GM12875 (cell line): ENCODE measurements at regions not wholly inside any gene's neighbourhood (a gene's known extent, or its start where the extent isn't known, plus 50 kb on each side); places are given as distances from the start of the nearest gene placed in this dataset.
"Not testable (repeated sequence)": the region's sequence is repeated elsewhere in the genome, so short reads cannot be mapped to it uniquely, and the experiment has no call there.

Experiments
- H3K4me3 ChIP-seq: one replicate; pipeline ENCODE4 v1.5.1; 2011; ENCODE audit warnings: low read depth, low read length, control low read depth
- TF ChIP-seq, protein P1 (sequence below): IDR thresholded peaks from 2 replicates; pipeline ENCODE4 v1.5.1; 2011; ENCODE audit warnings: low read depth, mild to moderate bottlenecking, control low read depth, inconsistent platforms, low read length, moderate library complexity, borderline replicate concordance; ENCODE audit not compliant: insufficient read depth

DNA sequence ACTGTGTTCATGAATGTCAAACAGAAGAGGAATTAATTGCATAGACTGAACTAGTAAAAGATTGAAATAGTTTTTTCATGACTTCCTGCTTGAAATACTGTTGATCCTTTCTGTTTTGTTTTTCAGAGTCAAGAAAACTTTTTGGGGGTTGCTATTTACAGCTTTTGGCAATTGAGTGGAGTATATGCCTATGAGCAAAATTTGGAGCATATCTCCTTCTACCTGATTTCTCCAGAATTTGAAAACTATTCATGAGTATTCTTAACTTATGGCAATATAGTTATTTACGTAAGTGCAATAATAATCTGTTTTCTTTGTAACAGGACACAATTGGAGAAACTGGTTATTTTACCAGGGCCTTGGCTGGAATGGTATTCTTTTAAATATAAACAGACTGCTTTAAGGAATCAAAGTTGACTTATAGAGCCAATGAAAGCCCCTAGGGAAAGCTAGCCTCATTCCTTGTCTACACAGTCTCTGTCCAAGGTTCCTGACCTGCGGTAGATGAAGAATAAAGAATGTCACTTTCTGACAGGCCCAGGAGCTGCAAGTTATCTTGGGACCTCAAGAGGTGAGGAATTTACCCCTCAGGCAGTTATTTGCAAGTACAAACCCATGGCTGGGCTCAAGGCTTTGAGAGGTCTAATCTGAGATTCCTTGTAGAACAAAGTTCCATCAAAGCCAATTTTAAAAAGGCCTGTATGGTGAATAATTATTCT lies 193.5 kb upstream of the NDUFV2 start:
- H3K4me3 ChIP-seq: no peak overlapping the region
- TF ChIP-seq, protein P1, sequence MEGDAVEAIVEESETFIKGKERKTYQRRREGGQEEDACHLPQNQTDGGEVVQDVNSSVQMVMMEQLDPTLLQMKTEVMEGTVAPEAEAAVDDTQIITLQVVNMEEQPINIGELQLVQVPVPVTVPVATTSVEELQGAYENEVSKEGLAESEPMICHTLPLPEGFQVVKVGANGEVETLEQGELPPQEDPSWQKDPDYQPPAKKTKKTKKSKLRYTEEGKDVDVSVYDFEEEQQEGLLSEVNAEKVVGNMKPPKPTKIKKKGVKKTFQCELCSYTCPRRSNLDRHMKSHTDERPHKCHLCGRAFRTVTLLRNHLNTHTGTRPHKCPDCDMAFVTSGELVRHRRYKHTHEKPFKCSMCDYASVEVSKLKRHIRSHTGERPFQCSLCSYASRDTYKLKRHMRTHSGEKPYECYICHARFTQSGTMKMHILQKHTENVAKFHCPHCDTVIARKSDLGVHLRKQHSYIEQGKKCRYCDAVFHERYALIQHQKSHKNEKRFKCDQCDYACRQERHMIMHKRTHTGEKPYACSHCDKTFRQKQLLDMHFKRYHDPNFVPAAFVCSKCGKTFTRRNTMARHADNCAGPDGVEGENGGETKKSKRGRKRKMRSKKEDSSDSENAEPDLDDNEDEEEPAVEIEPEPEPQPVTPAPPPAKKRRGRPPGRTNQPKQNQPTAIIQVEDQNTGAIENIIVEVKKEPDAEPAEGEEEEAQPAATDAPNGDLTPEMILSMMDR: no peak

DNA sequence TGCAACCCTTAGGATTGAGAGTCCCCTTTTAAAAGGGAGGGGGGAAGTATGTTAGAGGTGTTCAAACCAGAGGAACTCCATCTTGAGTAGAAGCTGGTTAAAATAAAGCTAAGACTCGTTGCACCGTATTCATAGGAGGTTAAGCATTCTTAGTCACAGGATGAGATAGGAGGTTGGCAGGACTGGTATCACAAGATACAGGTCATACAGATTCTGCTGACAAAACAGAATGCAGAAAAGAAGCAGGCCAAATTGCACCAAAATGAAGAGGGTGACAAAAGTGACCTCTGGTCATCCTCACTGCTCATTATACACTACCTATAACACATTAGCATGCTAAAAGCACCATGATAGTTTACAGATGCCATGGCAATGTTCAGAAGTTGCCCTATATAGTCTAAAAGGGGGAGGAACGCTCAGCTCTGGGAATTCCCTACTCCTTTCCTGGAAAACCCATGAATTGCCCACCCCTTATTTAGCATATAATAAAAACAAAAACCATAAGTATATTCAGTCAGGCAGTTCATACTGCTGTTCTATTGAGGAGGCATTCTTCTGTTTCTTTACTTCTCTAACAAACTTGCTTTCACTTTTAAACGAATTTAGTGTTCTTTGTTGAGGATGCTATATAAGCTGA lies 192.2 kb upstream of the NDUFV2 start:
- no peak overlapping the region for H3K4me3 ChIP-seq
- TF ChIP-seq, protein P1: no peak

DNA sequence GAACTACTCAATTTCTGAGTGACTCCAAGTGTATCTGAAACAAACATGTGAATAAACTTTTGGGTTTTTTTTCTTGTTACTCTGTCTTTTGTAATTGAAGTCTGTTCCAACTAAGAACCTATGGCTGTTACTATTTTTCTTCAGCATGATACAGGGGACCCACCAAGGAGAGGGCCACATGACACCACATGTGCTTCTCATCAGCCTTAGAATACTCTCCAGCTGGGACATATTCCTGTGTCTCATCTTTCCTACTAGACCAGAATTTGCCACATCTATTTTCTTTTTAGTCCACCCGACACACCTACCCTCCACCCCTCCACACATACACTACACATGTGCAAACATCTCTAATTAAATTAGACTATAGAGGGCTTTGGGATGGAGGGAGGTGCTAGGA lies 191.7 kb upstream of the NDUFV2 start:
- TF ChIP-seq, protein P1: no peak
- H3K4me3 ChIP-seq: no peak overlapping the region

DNA sequence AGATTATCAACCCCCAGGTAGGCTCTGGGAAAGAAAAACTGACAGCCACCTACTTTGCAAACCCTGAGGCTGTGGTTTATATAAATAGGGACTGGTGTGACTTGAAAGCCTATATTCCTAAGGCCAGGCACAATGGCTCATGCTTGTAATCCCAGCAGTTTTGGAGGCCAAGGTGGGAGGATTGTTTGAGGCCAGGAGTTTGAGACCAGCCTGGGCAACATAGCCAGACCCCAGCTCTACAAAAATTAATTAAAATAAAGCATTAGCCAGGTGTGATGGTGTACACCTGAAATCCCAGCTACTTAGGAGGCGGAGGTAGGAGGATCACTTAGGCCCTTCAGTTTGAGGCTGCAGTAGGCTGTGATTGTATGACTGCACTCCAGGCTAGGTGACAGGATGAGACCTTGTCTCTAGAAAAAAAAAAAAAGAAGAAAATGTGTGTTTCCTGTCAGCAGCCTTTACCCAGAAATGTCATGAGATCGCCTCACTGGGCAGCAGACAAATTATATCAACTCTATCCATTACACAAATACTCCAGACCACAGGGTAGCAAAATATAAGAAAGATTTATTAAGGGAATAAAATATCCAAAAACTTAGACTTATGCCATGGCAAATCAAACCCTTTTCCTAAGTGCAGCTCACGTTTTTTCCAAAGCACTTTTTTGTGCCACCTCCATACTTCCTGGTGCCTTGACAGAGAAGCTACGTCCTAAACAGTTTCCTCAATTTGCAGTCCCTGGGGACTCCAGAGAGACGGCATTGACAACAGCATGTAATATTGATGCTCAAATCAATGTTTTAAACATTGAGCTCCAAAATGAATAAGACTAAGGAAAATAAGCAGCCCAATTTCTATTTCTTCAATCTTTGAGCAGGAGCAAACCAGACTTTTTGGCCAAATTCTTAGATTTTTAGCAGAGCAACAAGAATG lies 190.8 kb upstream of the NDUFV2 start:
- no peak overlapping the region for H3K4me3 ChIP-seq
- TF ChIP-seq, protein P1: no peak

DNA sequence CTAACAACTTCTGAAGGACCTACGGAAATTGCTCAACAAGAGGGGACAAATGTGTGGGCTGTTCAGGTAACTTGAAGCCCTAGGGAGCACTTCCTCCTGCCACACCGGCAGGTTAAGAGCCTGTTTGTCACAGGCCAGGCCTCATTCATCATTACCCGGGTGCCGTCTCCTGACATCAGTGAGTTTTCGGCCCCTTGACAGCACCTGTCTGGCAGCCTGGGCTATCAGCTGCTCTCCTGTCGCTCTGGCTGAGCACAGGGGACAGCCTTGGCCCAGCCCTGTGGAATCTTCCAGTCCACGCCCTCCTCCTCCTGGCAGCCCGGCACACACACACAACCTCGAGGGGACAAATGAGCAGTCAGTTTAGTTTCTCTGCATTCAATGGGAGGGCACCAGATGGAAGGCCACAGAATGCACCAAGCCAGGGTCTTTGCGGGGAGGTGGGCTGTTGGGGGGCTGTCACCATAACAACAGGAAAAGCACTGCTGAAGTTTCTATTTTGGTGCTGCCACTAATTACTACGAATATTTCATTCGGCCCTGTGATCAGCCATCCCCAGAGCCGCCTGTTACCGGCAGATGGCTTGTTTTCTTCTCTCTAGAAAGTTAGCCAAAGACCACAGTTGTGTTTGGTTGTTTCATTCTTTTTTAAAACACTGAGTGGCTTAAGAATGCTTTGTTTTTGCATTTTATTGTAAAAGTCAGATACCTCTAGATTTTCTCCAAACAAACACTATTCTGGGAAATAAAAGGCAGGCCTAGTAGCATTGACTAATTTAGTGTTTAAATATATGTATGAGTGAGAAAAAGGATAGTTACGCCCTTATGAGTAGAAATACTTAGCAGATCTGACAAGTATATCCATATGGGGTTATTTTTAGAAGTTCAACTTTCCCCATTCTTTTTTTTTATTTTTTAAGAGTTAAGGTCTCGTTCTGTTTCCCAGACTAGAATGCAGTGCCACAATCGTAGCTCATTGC lies 189.9 kb upstream of the NDUFV2 start:
- peak overlapping the region; percentile 15 for H3K4me3 ChIP-seq
- TF ChIP-seq, protein P1: no peak

DNA sequence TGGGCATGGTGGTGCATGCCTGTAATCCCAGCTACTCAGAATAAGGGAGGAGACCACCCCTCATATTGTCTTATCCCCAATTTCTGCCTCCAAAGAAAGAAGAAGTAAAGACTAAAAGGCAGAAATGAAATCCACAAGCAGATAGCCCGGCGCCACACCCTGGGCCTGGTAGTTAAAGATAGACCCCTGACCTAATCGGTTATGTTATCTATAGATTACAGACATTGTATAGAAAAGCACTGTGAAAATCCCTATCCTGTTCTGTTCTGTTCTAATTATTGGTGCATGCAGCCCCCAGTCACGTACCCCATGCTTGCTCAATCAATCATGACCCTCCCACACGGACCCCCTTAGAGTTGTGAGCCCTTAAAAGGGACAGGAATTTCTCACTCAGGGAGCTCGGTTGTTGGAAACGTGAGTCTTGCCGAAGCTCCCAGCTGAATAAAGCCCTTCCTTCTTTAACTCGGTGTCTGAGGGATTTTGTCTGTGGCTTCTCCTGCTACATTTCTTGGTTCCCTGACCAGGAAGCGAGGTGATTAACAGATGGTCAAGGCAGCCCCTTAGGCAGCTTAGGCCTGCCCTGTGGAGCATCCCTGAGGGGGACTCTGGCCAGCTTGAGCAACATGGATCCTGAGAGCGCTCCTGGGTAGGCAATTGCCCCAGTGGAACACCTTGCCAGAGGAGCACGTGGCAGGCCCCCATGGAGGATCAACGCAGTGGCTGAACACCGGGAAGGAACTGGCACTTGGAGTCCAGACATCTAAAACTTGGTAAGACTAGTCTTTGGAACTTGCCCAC lies 188.7 kb upstream of the NDUFV2 start:
- not testable (repeated sequence) for H3K4me3 ChIP-seq

DNA sequence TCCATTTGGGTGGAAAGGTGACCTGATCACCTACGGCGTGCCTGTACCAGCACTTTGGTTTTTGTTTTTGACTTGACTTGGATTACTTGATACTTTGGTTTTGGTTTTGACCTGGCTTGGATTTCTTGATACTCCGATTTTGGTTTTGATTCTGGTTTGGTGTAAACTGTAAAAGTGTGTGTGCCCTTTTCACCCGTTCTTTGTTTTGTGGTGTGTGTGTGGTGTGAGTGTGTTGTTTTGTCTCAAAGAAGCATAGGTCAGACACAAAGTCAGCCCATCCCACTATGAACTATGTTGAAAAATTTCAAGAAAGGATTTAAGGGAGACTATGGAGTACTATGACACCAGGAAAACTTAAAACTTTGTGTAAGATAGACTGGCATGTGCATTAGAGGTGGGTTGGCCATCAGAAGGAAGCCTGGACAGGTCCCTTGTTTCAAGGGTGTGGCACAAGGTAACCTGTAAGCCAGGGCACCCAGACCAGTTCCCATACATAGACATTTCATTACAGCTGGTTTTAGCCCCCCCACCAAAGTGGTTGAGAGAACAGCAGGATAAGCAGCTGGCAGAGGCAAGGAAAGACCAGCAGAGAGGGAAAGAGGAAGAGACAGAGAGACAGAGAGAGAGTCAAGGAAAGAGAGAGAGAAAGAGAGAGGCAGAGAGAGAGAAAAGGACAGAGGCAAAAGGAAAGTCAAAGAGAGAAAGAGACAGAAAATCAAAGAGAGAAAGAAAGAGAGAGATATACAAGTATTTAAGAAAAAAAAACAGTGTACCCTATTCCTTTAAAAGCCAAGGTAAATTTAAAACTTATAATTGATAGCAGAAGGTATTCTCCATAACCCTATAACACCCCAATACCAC lies 187.9 kb upstream of the NDUFV2 start:
- H3K4me3 ChIP-seq: not testable (repeated sequence)
